WTC11 (cell line): ENCODE measurements at regions not wholly inside any gene's neighbourhood (a gene's known extent, or its start where the extent isn't known, plus 50 kb on each side); places are given as distances from the start of the nearest gene placed in this dataset.

Experiments used
- ATAC-seq: fragments of 200-7000 bp; cut with Tn5 transposase; 2 replicates; pipeline ENCODE4 v1.10.0; 2021; ENCODE audit warnings: mild to moderate bottlenecking, moderate library complexity
- CTCF ChIA-PET: fragments of 300-600 bp; sonication (Branson Sonifier 250); formaldehyde crosslinking; loops from one replicate; lab custom pipeline; 2021; ENCODE audit warnings: antibody characterized with exemption; lab: Charles Lee
- POLR2A ChIA-PET: fragments of 350-600 bp; sonication (Branson Sonifier 250); formaldehyde crosslinking; loops from one replicate; lab custom pipeline; 2021; ENCODE audit warnings: antibody characterized with exemption; lab: Charles Lee
- DNase-seq: peaks from one replicate; pipeline ENCODE4 v3.0.0; 2021; ENCODE audit warnings: low spot score
- H3K27ac Mint-ChIP-seq: 2 replicates; pipeline ENCODE4 v1.8.0; 2021; ENCODE audit warnings: mixed read lengths
- H3K27me3 Mint-ChIP-seq: 2 replicates; pipeline ENCODE4 v1.8.0; 2021; ENCODE audit warnings: low read depth, mild to moderate bottlenecking, moderate library complexity, mixed read lengths
- H3K36me3 Mint-ChIP-seq: 2 replicates; pipeline ENCODE4 v1.8.0; 2021; ENCODE audit warnings: mixed read lengths
- H3K4me1 Mint-ChIP-seq: 2 replicates; pipeline ENCODE4 v1.8.0; 2022; ENCODE audit warnings: mixed read lengths
- H3K4me3 Mint-ChIP-seq: 2 replicates; pipeline ENCODE4 v1.8.0; 2021; ENCODE audit warnings: mild to moderate bottlenecking, moderate library complexity, mixed read lengths
- H3K9me3 Mint-ChIP-seq: 2 replicates; pipeline ENCODE4 v1.8.0; 2021; ENCODE audit warnings: mixed read lengths
- CBFB ChIP-seq: sonication (generic); formaldehyde crosslinking; IDR thresholded peaks from 2 replicates; pipeline ENCODE4 v1.8.1; 2022; ENCODE audit warnings: mild to moderate bottlenecking, low read depth, missing genetic modification reagents
- CREM ChIP-seq: sonication (generic); formaldehyde crosslinking; IDR thresholded peaks from 2 replicates; pipeline ENCODE4 v1.8.1; 2022; ENCODE audit warnings: mild to moderate bottlenecking, missing genetic modification reagents, moderate library complexity
- ELF4 ChIP-seq: sonication (generic); formaldehyde crosslinking; IDR thresholded peaks from 2 replicates; pipeline ENCODE4 v1.8.1; 2022; ENCODE audit warnings: low read depth, mild to moderate bottlenecking, moderate library complexity, missing genetic modification reagents
- EMX1 ChIP-seq: fragments of 250-450 bp; sonication (Bioruptor Pico); IDR thresholded peaks from 2 replicates; pipeline ENCODE4 v1.8.0; 2021; ENCODE audit warnings: mild to moderate bottlenecking
- ESRRA ChIP-seq: sonication (generic); formaldehyde crosslinking; IDR thresholded peaks from 2 replicates; pipeline ENCODE4 v1.8.1; 2022; ENCODE audit warnings: mild to moderate bottlenecking, missing genetic modification reagents, borderline replicate concordance
- MXD4 ChIP-seq: fragments of 250-450 bp; sonication (Bioruptor Pico); IDR thresholded peaks from 2 replicates; pipeline ENCODE4 v1.8.0; 2021; ENCODE audit warnings: mild to moderate bottlenecking, moderate library complexity, borderline replicate concordance
- NR2C2 ChIP-seq: sonication (generic); formaldehyde crosslinking; IDR thresholded peaks from 2 replicates; pipeline ENCODE4 v1.8.0; 2022; ENCODE audit warnings: mild to moderate bottlenecking, missing genetic modification reagents
- RORB ChIP-seq: fragments of 250-450 bp; sonication (Bioruptor Pico); IDR thresholded peaks from 2 replicates; pipeline ENCODE4 v1.9.0; 2021; ENCODE audit warnings: mild to moderate bottlenecking
- SMAD4 ChIP-seq: sonication (generic); formaldehyde crosslinking; IDR thresholded peaks from 2 replicates; pipeline ENCODE4 v1.8.0; 2022; ENCODE audit warnings: mild to moderate bottlenecking, missing genetic modification reagents
- SP1 ChIP-seq: sonication (generic); formaldehyde crosslinking; conservative IDR thresholded peaks from 2 replicates; pipeline ENCODE4 v1.8.1; 2022; ENCODE audit warnings: missing genetic modification reagents
- ZBTB21 ChIP-seq: sonication (generic); formaldehyde crosslinking; IDR thresholded peaks from 2 replicates; pipeline ENCODE4 v1.8.1; 2023; ENCODE audit warnings: mild to moderate bottlenecking, missing genetic modification reagents, borderline replicate concordance
- ZNF263 ChIP-seq: sonication (generic); formaldehyde crosslinking; IDR thresholded peaks from 2 replicates; pipeline ENCODE4 v1.8.1; 2022; ENCODE audit warnings: low read depth, mild to moderate bottlenecking, moderate library complexity, missing genetic modification reagents
- ZNF423 ChIP-seq: fragments of 250-450 bp; sonication (Bioruptor Pico); IDR thresholded peaks from 2 replicates; pipeline ENCODE4 v2.1.2; 2022; ENCODE audit warnings: mild to moderate bottlenecking, moderate library complexity
- TF ChIP-seq, protein P1 (sequence below): sonication (generic); formaldehyde crosslinking; IDR thresholded peaks from 2 replicates; pipeline ENCODE4 v1.8.1; 2023; ENCODE audit warnings: mild to moderate bottlenecking, missing genetic modification reagents
- TF ChIP-seq, protein P2 (sequence below): fragments of 250-450 bp; sonication (Bioruptor Pico); IDR thresholded peaks from 2 replicates; pipeline ENCODE4 v1.9.0; 2021; ENCODE audit warnings: mild to moderate bottlenecking
- TF ChIP-seq, protein P3 (sequence below): sonication (generic); formaldehyde crosslinking; IDR thresholded peaks from 2 replicates; pipeline ENCODE4 v1.8.0; 2023; ENCODE audit warnings: mild to moderate bottlenecking, missing genetic modification reagents
- TF ChIP-seq, protein P4 (sequence below): sonication (generic); formaldehyde crosslinking; IDR thresholded peaks from 2 replicates; pipeline ENCODE4 v1.8.0; 2022; ENCODE audit warnings: mild to moderate bottlenecking, missing genetic modification reagents
- TF ChIP-seq, protein P5 (sequence below): sonication (generic); formaldehyde crosslinking; IDR thresholded peaks from 2 replicates; pipeline ENCODE4 v1.8.1; 2022; ENCODE audit warnings: low read depth, mild to moderate bottlenecking, moderate library complexity, missing genetic modification reagents, borderline replicate concordance
- TF ChIP-seq, protein P6 (sequence below): sonication (generic); formaldehyde crosslinking; IDR thresholded peaks from 2 replicates; pipeline ENCODE4 v1.8.1; 2022; ENCODE audit warnings: missing genetic modification reagents, borderline replicate concordance

DNA sequence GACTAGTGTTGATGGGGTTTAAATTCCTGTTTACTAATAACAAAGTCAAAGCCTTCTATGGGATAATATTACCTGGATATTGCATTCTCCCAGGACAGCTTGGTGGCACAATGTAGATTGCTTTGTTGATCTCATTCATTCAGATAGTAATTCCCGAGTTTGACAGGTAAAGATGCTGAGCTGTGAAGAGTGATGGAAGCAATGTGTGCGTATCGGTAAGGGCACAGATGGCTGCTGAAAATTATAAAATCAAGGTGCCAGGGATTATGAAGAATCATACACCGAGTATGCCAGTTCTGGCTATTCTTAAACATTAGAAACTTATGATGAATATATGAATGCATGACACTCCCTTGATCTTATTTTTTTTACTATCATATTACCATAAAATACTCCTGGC, 100.6 kb upstream of the CNTNAP4 start (continued):
- TF ChIP-seq, protein P1, sequence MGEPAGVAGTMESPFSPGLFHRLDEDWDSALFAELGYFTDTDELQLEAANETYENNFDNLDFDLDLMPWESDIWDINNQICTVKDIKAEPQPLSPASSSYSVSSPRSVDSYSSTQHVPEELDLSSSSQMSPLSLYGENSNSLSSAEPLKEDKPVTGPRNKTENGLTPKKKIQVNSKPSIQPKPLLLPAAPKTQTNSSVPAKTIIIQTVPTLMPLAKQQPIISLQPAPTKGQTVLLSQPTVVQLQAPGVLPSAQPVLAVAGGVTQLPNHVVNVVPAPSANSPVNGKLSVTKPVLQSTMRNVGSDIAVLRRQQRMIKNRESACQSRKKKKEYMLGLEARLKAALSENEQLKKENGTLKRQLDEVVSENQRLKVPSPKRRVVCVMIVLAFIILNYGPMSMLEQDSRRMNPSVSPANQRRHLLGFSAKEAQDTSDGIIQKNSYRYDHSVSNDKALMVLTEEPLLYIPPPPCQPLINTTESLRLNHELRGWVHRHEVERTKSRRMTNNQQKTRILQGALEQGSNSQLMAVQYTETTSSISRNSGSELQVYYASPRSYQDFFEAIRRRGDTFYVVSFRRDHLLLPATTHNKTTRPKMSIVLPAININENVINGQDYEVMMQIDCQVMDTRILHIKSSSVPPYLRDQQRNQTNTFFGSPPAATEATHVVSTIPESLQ: no peak
- no peak for TF ChIP-seq EMX1
- TF ChIP-seq, all 79 proteins: peak for 0

DNA sequence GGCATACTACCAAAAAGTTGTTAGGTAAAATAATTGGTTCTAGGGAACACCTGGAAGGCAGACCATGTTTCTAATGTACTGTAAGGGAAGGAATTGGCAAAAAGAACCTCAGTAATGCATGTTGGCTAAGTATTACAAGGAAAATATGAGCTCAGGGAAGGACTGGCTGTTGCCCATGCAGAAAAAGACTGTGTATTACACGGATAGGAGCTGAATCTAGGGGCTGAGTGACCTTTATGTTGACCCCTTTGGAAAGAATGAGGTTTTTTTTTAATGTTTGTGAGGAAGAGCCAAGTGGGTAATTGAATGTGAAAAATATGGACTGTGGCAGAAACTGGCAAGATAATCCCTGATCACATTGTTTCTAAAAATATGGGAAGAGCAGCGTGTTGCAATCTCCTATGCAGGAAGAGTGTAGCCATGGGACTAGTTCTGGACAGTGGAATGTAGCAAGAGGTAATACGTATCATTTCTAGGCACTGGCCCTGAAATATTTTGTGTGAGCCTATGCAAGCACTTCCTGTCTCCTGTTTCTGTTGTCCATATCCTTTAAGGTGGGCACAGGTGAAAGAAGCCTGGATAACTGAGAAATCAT, 95.1 kb upstream of the CNTNAP4 start:
- no peak for DNase-seq
- Mint-ChIP-seq H3K9me3 (peaks cover 54% of the 10 kb centered on the region), H3K4me3 (no peak overlapping the region), H3K4me1 (no peaks in the 10 kb centered on the region), H3K27me3 (peaks cover 5% of the 10 kb centered on the region; the same call in 1 of the 2 replicates), H3K27ac (no peak overlapping the region), H3K36me3 (peaks cover 8% of the 10 kb centered on the region; the same call in 1 of the 2 replicates)
- ATAC-seq: no peak
- CTCF ChIA-PET: no interaction called here
- POLR2A ChIA-PET: no interaction called here
- TF ChIP-seq ZBTB21 (CRISPR knock-in tag) (no peak), ESRRA (CRISPR knock-in tag) (no peak), ZNF263 (CRISPR knock-in tag) (no peak), CREM (no peak), SMAD4 (CRISPR knock-in tag) (no peak), MXD4 (CRISPR knock-in tag) (no peak), NR2C2 (CRISPR knock-in tag) (no peak), ELF4 (CRISPR knock-in tag) (no peak), RORB (CRISPR knock-in tag) (no peak)
- TF ChIP-seq, protein P2, sequence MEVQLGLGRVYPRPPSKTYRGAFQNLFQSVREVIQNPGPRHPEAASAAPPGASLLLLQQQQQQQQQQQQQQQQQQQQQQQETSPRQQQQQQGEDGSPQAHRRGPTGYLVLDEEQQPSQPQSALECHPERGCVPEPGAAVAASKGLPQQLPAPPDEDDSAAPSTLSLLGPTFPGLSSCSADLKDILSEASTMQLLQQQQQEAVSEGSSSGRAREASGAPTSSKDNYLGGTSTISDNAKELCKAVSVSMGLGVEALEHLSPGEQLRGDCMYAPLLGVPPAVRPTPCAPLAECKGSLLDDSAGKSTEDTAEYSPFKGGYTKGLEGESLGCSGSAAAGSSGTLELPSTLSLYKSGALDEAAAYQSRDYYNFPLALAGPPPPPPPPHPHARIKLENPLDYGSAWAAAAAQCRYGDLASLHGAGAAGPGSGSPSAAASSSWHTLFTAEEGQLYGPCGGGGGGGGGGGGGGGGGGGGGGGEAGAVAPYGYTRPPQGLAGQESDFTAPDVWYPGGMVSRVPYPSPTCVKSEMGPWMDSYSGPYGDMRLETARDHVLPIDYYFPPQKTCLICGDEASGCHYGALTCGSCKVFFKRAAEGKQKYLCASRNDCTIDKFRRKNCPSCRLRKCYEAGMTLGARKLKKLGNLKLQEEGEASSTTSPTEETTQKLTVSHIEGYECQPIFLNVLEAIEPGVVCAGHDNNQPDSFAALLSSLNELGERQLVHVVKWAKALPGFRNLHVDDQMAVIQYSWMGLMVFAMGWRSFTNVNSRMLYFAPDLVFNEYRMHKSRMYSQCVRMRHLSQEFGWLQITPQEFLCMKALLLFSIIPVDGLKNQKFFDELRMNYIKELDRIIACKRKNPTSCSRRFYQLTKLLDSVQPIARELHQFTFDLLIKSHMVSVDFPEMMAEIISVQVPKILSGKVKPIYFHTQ (CRISPR knock-in tag): no peak
- TF ChIP-seq, protein P3, sequence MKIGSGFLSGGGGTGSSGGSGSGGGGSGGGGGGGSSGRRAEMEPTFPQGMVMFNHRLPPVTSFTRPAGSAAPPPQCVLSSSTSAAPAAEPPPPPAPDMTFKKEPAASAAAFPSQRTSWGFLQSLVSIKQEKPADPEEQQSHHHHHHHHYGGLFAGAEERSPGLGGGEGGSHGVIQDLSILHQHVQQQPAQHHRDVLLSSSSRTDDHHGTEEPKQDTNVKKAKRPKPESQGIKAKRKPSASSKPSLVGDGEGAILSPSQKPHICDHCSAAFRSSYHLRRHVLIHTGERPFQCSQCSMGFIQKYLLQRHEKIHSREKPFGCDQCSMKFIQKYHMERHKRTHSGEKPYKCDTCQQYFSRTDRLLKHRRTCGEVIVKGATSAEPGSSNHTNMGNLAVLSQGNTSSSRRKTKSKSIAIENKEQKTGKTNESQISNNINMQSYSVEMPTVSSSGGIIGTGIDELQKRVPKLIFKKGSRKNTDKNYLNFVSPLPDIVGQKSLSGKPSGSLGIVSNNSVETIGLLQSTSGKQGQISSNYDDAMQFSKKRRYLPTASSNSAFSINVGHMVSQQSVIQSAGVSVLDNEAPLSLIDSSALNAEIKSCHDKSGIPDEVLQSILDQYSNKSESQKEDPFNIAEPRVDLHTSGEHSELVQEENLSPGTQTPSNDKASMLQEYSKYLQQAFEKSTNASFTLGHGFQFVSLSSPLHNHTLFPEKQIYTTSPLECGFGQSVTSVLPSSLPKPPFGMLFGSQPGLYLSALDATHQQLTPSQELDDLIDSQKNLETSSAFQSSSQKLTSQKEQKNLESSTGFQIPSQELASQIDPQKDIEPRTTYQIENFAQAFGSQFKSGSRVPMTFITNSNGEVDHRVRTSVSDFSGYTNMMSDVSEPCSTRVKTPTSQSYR: no peak

DNA sequence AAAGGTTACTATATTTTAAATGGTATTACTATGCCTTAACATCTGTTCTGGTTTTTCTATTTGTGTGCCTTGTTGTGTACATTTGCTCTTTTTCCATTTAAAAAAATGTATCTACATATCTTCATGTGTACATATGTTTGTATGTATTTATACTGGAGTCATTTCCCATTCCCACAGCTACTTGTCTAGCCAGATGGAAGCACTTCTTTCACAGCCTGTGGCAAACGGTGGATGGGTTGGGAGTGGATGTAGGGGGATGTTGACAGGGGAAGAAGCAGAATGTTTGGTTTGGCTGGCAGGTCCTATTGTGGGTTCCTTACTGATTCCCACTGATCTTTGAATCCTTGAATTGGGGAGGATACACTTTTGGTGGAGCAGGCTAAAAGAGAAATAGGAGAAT, 93.6 kb upstream of the CNTNAP4 start:
- no peak for ATAC-seq
- DNase-seq: no peak
- ChIA-PET POLR2A (no interaction called here), CTCF (no interaction called here)
- H3K4me3 Mint-ChIP-seq: no peak overlapping the region
- H3K27ac Mint-ChIP-seq: no peak overlapping the region
- peaks cover 5% of the 10 kb centered on the region for H3K27me3 Mint-ChIP-seq
- H3K9me3 Mint-ChIP-seq: peaks cover 65% of the 10 kb centered on the region
- H3K4me1 Mint-ChIP-seq: no peaks in the 10 kb centered on the region
- H3K36me3 Mint-ChIP-seq: peaks cover 17% of the 10 kb centered on the region; the same call in 1 of the 2 replicates
- TF ChIP-seq SP1 (CRISPR knock-in tag) (no peak), ZNF423 (CRISPR knock-in tag) (no peak), ELF4 (CRISPR knock-in tag) (no peak), CBFB (no peak)
- TF ChIP-seq, protein P4, sequence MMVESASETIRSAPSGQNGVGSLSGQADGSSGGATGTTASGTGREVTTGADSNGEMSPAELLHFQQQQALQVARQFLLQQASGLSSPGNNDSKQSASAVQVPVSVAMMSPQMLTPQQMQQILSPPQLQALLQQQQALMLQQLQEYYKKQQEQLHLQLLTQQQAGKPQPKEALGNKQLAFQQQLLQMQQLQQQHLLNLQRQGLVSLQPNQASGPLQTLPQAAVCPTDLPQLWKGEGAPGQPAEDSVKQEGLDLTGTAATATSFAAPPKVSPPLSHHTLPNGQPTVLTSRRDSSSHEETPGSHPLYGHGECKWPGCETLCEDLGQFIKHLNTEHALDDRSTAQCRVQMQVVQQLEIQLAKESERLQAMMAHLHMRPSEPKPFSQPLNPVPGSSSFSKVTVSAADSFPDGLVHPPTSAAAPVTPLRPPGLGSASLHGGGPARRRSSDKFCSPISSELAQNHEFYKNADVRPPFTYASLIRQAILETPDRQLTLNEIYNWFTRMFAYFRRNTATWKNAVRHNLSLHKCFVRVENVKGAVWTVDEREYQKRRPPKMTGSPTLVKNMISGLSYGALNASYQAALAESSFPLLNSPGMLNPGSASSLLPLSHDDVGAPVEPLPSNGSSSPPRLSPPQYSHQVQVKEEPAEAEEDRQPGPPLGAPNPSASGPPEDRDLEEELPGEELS (CRISPR knock-in tag): no peak
- TF ChIP-seq, protein P5, sequence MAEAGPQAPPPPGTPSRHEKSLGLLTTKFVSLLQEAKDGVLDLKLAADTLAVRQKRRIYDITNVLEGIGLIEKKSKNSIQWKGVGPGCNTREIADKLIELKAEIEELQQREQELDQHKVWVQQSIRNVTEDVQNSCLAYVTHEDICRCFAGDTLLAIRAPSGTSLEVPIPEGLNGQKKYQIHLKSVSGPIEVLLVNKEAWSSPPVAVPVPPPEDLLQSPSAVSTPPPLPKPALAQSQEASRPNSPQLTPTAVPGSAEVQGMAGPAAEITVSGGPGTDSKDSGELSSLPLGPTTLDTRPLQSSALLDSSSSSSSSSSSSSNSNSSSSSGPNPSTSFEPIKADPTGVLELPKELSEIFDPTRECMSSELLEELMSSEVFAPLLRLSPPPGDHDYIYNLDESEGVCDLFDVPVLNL: no peak
- TF ChIP-seq, protein P6, sequence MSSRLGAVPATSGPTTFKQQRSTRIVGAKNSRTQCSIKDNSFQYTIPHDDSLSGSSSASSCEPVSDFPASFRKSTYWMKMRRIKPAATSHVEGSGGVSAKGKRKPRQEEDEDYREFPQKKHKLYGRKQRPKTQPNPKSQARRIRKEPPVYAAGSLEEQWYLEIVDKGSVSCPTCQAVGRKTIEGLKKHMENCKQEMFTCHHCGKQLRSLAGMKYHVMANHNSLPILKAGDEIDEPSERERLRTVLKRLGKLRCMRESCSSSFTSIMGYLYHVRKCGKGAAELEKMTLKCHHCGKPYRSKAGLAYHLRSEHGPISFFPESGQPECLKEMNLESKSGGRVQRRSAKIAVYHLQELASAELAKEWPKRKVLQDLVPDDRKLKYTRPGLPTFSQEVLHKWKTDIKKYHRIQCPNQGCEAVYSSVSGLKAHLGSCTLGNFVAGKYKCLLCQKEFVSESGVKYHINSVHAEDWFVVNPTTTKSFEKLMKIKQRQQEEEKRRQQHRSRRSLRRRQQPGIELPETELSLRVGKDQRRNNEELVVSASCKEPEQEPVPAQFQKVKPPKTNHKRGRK (CRISPR knock-in tag): no peak
